ENCODE measurements at regions not wholly inside any gene's neighbourhood (a gene's known extent, or its start where the extent isn't known, plus 50 kb on each side); places are given as distances from the start of the nearest gene placed in this dataset.
A peak's percentile ranks its signal among the peaks of the same experiment; 100 is the strongest.
"Not testable (repeated sequence)": the region's sequence is repeated elsewhere in the genome, so short reads cannot be mapped to it uniquely, and the experiment has no call there.

GRCh38 chr14:104472073-104472472 is 107.5 kb upstream of the C14orf180 start:
- no peak for DNase-seq

GRCh38 chr14:104472536-104473243 is 106.9 kb upstream of the C14orf180 start:
- DNase-seq, result no peak

GRCh38 chr14:104473244-104473565 is 106.4 kb upstream of the C14orf180 start:
- no peak for DNase-seq

- no peak for DNase-seq
Measured at GRCh38 chr14:104473649-104474494, 105.7 kb upstream of the C14orf180 start.

- DNase-seq, result no peak
Measured at GRCh38 chr14:104474495-104475213, 104.9 kb upstream of the C14orf180 start.

- DNase-seq, result no peak
Measured at GRCh38 chr14:104475256-104475655, 104.3 kb upstream of the C14orf180 start.

- no peak for DNase-seq
Measured at GRCh38 chr14:104475802-104476201, 103.8 kb upstream of the C14orf180 start.

- no peak for DNase-seq
Measured at GRCh38 chr14:104476437-104476836, 103.1 kb upstream of the C14orf180 start.

- no peak for DNase-seq
Measured at GRCh38 chr14:104477117-104477623, 102.4 kb upstream of the C14orf180 start.

GRCh38 chr14:104477666-104478380 is 101.7 kb upstream of the C14orf180 start:
- peak; percentile 55 for DNase-seq

GRCh38 chr14:104478656-104479055 is 100.9 kb upstream of the C14orf180 start:
- DNase-seq, result no peak

GRCh38 chr14:104479901-104480300 is 99.7 kb upstream of the C14orf180 start:
- no peak for DNase-seq

- DNase-seq, result no peak
Measured at GRCh38 chr14:104481323-104481722, 98.2 kb upstream of the C14orf180 start.

- DNase-seq, result not testable (repeated sequence)
Measured at GRCh38 chr14:104482017-104482416, 97.5 kb upstream of the C14orf180 start.

GRCh38 chr14:104486222-104486923 is 93.2 kb upstream of the C14orf180 start:
- DNase-seq, result no peak

- DNase-seq, result no peak
Measured at GRCh38 chr14:104494483-104494882, 85.1 kb upstream of the C14orf180 start.

- no peak for DNase-seq
Measured at GRCh38 chr14:104496095-104496494, 83.5 kb upstream of the C14orf180 start.

GRCh38 chr14:104499784-104500760 is 79.5 kb upstream of the C14orf180 start:
- no peak for DNase-seq

- DNase-seq, result no peak
Measured at GRCh38 chr14:104502060-104502459, 77.5 kb upstream of the C14orf180 start.

GRCh38 chr14:104503691-104504090 is 75.9 kb upstream of the C14orf180 start:
- DNase-seq, result no peak
